ENCODE measurements at regions not wholly inside any gene's neighbourhood (a gene's known extent, or its start where the extent isn't known, plus 50 kb on each side); places are given as distances from the start of the nearest gene placed in this dataset.

DNA sequence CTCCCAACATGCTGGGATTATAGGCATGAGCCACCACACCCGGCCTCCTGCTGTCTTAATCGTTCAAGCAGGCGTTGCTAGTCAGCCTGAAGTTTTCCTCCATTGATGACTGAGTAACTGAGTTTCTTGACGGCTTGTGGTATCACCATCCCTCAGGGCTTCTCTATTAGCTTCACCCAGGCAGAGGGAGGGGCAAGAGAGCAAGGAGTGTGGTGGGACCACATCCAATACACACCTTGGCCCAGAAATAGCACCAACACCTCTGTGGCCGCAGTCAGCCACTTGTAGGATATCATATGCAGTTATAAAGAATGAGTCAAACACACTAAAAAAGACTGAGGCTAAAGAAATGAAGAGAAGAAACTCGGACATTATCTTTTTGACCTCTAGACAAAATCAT, 1009.4 kb upstream of the CELF4 start:
- Histone ChIP-seq H3K9me3 (ENCODE audit: low read length) (no peaks in the 10 kb centered on the region), H3K4me3 (ENCODE audit: low read depth, low read length, poor library complexity, severe bottlenecking) (no peak overlapping the region), H3K79me2 (ENCODE audit: insufficient read depth, low read length) (no peaks in the 10 kb centered on the region), H2AFZ (ENCODE audit: low read length) (no peak overlapping the region), H3K36me3 (ENCODE audit: insufficient read depth, low read length) (no peaks in the 10 kb centered on the region), H3K4me2 (ENCODE audit: low read length) (no peak overlapping the region), H3K9me2 (ENCODE audit: low read depth, low read length) (no peaks in the 10 kb centered on the region), H3F3A (ENCODE audit: insufficient read depth, low read length) (no peaks in the 10 kb centered on the region), H3K9ac (ENCODE audit: low read length) (no peak overlapping the region), H3K27ac (ENCODE audit: low read depth, low read length, poor library complexity, severe bottlenecking) (no peak overlapping the region), H3K27me3 (ENCODE audit: insufficient read depth, low read length) (no peaks in the 10 kb centered on the region), H4K20me1 (ENCODE audit: insufficient read depth, low read length) (no peaks in the 10 kb centered on the region), H3K4me1 (ENCODE audit: insufficient read depth, low read length, severe bottlenecking) (no peaks in the 10 kb centered on the region)
- TF ChIP-seq, protein P1, sequence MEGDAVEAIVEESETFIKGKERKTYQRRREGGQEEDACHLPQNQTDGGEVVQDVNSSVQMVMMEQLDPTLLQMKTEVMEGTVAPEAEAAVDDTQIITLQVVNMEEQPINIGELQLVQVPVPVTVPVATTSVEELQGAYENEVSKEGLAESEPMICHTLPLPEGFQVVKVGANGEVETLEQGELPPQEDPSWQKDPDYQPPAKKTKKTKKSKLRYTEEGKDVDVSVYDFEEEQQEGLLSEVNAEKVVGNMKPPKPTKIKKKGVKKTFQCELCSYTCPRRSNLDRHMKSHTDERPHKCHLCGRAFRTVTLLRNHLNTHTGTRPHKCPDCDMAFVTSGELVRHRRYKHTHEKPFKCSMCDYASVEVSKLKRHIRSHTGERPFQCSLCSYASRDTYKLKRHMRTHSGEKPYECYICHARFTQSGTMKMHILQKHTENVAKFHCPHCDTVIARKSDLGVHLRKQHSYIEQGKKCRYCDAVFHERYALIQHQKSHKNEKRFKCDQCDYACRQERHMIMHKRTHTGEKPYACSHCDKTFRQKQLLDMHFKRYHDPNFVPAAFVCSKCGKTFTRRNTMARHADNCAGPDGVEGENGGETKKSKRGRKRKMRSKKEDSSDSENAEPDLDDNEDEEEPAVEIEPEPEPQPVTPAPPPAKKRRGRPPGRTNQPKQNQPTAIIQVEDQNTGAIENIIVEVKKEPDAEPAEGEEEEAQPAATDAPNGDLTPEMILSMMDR (IDR thresholded peaks at IDR 0.05; ENCODE audit: low read length) = no peak
- TF ChIP-seq EZH2 (IDR thresholded peaks at IDR 0.05; ENCODE audit: borderline replicate concordance, low read length) = no peak

DNA sequence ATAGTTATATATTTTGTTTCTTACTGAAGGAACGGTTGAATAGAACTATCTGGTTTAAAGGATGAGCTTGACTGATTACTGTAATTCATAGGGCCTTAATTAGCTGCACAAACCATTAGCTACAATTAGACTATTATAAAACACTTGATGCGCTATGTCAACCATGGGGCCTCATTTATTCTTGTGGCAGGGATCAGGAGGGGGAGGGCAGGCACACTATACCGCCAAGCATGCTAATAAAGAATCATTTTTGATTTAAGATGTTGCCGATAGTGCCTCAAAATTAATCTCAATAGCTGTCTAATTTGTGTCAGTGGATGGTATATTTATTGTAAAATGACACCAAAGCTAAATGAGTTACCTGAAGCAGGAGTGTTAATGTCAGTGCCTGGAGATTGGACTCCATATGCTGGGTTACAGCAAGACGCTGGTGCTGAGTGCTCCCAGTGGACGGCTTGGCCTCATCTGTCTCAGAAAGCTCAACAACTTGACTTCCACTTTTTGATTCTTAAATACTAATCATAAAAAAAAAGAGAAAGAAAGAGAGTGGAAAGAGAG, 1007.0 kb upstream of the CELF4 start:
- TF ChIP-seq EZH2 (IDR thresholded peaks at IDR 0.05; ENCODE audit: borderline replicate concordance, low read length) = no peak
- TF ChIP-seq, protein P1 (IDR thresholded peaks at IDR 0.05; ENCODE audit: low read length) = no peak
- no peak overlapping the region for H3K27ac ChIP-seq (ENCODE audit: low read depth, low read length, poor library complexity, severe bottlenecking)
- H3K4me1 ChIP-seq (ENCODE audit: insufficient read depth, low read length, severe bottlenecking) = no peaks in the 10 kb centered on the region
- H3K27me3 ChIP-seq (ENCODE audit: insufficient read depth, low read length) = no peaks in the 10 kb centered on the region
- H3K9me2 ChIP-seq (ENCODE audit: low read depth, low read length) = no peaks in the 10 kb centered on the region
- no peaks in the 10 kb centered on the region for H3F3A ChIP-seq (ENCODE audit: insufficient read depth, low read length)
- no peak overlapping the region for H2AFZ ChIP-seq (ENCODE audit: low read length)
- H3K9me3 ChIP-seq (ENCODE audit: low read length) = no peaks in the 10 kb centered on the region
- no peaks in the 10 kb centered on the region for H3K79me2 ChIP-seq (ENCODE audit: insufficient read depth, low read length)
- H4K20me1 ChIP-seq (ENCODE audit: insufficient read depth, low read length) = no peaks in the 10 kb centered on the region
- H3K9ac ChIP-seq (ENCODE audit: low read length) = no peak overlapping the region
- no peaks in the 10 kb centered on the region for H3K36me3 ChIP-seq (ENCODE audit: insufficient read depth, low read length)
- no peak overlapping the region for H3K4me2 ChIP-seq (ENCODE audit: low read length)
- no peak overlapping the region for H3K4me3 ChIP-seq (ENCODE audit: low read depth, low read length, poor library complexity, severe bottlenecking)

DNA sequence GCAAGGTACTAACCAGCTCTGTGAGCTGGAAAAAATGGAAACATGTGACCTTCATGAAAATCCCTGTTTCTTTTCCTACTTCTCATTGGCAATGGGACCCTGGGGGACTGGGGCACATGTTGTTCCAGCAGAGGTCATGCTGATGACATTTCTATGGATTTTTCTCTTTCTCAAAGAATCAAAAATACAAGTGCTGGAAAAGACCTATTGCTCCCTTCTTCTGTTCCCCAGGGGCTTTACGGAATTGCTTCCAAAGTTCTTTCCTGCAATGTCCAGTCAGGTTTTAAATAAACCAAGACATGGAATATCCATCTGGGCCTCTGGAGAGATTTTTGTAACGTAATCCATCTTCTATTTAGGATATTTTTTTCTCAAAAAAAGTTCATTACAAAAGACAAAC, 1006.1 kb upstream of the CELF4 start:
- Histone ChIP-seq H3K4me1 (ENCODE audit: insufficient read depth, low read length, severe bottlenecking) (no peaks in the 10 kb centered on the region), H3K9me3 (ENCODE audit: low read length) (no peaks in the 10 kb centered on the region), H3K4me2 (ENCODE audit: low read length) (no peak overlapping the region), H3K4me3 (ENCODE audit: low read depth, low read length, poor library complexity, severe bottlenecking) (no peak overlapping the region), H3K9me2 (ENCODE audit: low read depth, low read length) (no peaks in the 10 kb centered on the region), H4K20me1 (ENCODE audit: insufficient read depth, low read length) (no peaks in the 10 kb centered on the region), H3K27me3 (ENCODE audit: insufficient read depth, low read length) (no peaks in the 10 kb centered on the region), H3F3A (ENCODE audit: insufficient read depth, low read length) (no peaks in the 10 kb centered on the region), H3K9ac (ENCODE audit: low read length) (no peak overlapping the region), H3K79me2 (ENCODE audit: insufficient read depth, low read length) (no peaks in the 10 kb centered on the region), H3K27ac (ENCODE audit: low read depth, low read length, poor library complexity, severe bottlenecking) (no peak overlapping the region), H3K36me3 (ENCODE audit: insufficient read depth, low read length) (no peaks in the 10 kb centered on the region), H2AFZ (ENCODE audit: low read length) (no peak overlapping the region)
- no peak for TF ChIP-seq EZH2 (IDR thresholded peaks at IDR 0.05; ENCODE audit: borderline replicate concordance, low read length)
- TF ChIP-seq, protein P1 (IDR thresholded peaks at IDR 0.05; ENCODE audit: low read length) = no peak
